Vagina (tissue), 2 donors: ENCODE measurements at regions not wholly inside any gene's neighbourhood (a gene's known extent, or its start where the extent isn't known, plus 50 kb on each side); places are given as distances from the start of the nearest gene placed in this dataset.

Source experiments
- DNase-seq, 2 donors: peaks; one replicate each; pipeline ENCODE4 v3.0.0-alpha.2; 2017; ENCODE audit errors: extremely low spot score in 2 of 2
- H3K27ac ChIP-seq: fragments of 200-600 bp; sonication (generic); one replicate; pipeline ENCODE4 v1.5.1; 2019
- H3K27me3 ChIP-seq: fragments of 200-600 bp; sonication (generic); one replicate; pipeline ENCODE4 v1.5.1; 2019
- H3K36me3 ChIP-seq, 2 donors: fragments of 200-600 bp; sonication (generic); one replicate each; pipeline ENCODE4 v1.5.1; 2017 to 2019
- H3K4me1 ChIP-seq: fragments of 200-600 bp; sonication (generic); one replicate; pipeline ENCODE4 v1.5.1; 2019
- H3K4me3 ChIP-seq, 2 donors: fragments of 200-600 bp; sonication (generic); 1 replicate in 1 of 2; 2 replicates in 1 of 2; pipeline ENCODE4 v1.5.1; 2016 to 2019
- H3K9me3 ChIP-seq: fragments of 200-600 bp; sonication (generic); one replicate; pipeline ENCODE4 v1.5.1; 2019
- POLR2A ChIP-seq, 2 donors: fragments of 450-650 bp; IDR thresholded peaks; one replicate each; pipeline ENCODE4 v1.6.1; 2017; ENCODE audit warnings: antibody characterized with exemption in 2 of 2, mild to moderate bottlenecking in 2 of 2, moderate library complexity in 2 of 2
- POLR2AphosphoS5 ChIP-seq, 2 donors: sonication (generic); formaldehyde crosslinking; IDR thresholded peaks; one replicate each; pipeline ENCODE4 v1.9.0; 2017; ENCODE audit warnings: antibody characterized with exemption in 2 of 2, mild to moderate bottlenecking in 2 of 2, low read depth in 1 of 2; ENCODE audit not compliant: insufficient read depth in 1 of 2
- intact Hi-C: fragments of 100-400 bp; cut with DNase I; formaldehyde crosslinking; loops from one replicate; pipeline ENCODE4 v1.15.1; 2023
- TF ChIP-seq, protein P1 (sequence below), 3 experiments: fragments of 450-650 bp in 2 of 3; fragments of 200-600 bp in 1 of 3; sonication (generic) in 1 of 3; IDR thresholded peaks; one replicate each; pipeline ENCODE4 v1.5.1; 2017 to 2019; ENCODE audit warnings: antibody characterized with exemption in 3 of 3, mild to moderate bottlenecking in 2 of 3, moderate library complexity in 2 of 3

DNA sequence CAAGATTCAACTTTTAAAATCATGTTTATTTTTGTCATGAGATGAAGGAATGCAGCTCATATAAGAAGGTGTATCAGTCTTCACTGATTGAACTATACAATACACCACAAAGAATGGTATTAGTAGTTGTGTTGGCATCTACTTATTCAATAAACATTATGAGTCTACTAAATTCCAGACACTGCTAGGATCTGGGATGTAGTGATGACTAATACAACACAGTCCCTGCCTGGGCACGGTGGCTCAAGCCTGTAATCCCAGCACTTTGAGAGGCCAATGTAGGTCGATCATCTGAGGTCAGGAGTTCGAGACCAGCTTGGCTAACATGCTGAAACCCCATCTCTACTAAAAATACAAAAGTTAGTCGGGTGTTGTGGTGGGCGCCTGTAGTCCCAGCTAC, 171.4 kb upstream of the NFIB start:
- Histone ChIP-seq H3K36me3 (no peaks in the 10 kb centered on the region), H3K9me3 (no peaks in the 10 kb centered on the region), H3K27ac (no peak overlapping the region), H3K4me3 (no peak overlapping the region), H3K27me3 (no peaks in the 10 kb centered on the region), H3K4me1 (no peaks in the 10 kb centered on the region)
- intact Hi-C loops: no loop called here
- no peak for TF ChIP-seq POLR2A (IDR thresholded peaks at IDR 0.05)
- TF ChIP-seq, protein P1, sequence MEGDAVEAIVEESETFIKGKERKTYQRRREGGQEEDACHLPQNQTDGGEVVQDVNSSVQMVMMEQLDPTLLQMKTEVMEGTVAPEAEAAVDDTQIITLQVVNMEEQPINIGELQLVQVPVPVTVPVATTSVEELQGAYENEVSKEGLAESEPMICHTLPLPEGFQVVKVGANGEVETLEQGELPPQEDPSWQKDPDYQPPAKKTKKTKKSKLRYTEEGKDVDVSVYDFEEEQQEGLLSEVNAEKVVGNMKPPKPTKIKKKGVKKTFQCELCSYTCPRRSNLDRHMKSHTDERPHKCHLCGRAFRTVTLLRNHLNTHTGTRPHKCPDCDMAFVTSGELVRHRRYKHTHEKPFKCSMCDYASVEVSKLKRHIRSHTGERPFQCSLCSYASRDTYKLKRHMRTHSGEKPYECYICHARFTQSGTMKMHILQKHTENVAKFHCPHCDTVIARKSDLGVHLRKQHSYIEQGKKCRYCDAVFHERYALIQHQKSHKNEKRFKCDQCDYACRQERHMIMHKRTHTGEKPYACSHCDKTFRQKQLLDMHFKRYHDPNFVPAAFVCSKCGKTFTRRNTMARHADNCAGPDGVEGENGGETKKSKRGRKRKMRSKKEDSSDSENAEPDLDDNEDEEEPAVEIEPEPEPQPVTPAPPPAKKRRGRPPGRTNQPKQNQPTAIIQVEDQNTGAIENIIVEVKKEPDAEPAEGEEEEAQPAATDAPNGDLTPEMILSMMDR (IDR thresholded peaks at IDR 0.05): no peak
- no peak for TF ChIP-seq POLR2AphosphoS5 (IDR thresholded peaks at IDR 0.05; ENCODE audit: insufficient read depth in 1 of 2, low read depth in 1 of 2)
- DNase-seq: no peak

DNA sequence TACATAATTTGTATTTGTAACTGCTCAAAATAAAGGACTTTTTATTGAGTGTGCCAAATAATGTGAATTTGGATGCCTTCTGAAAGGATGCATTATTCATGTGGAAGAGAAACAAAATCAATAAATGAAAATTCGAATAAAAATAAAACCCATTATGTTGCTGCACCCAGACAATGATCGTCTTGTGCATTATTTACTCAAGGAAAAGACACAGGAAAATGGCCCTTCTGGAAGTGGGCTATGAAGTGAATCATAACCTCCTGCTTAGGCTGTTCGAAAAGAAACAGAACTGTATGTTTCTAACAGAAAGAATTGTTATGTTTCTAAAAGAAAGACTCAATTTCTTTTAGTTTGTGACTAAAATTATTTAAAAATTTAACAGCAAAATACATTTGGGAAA, 168.9 kb upstream of the NFIB start:
- Histone ChIP-seq H3K27ac (no peak overlapping the region), H3K36me3 (no peaks in the 10 kb centered on the region), H3K4me3 (no peak overlapping the region), H3K27me3 (no peaks in the 10 kb centered on the region), H3K4me1 (no peaks in the 10 kb centered on the region), H3K9me3 (no peaks in the 10 kb centered on the region)
- intact Hi-C loops: no loop called here
- TF ChIP-seq, protein P1 (IDR thresholded peaks at IDR 0.05): no peak
- no peak for TF ChIP-seq POLR2A (IDR thresholded peaks at IDR 0.05)
- no peak for TF ChIP-seq POLR2AphosphoS5 (IDR thresholded peaks at IDR 0.05; ENCODE audit: insufficient read depth in 1 of 2, low read depth in 1 of 2)
- DNase-seq: no peak

GRCh38 chr9:14480526-14480925, 166.6 kb upstream of the NFIB start:
- Histone ChIP-seq H3K4me3 (no peak overlapping the region), H3K36me3 (no peaks in the 10 kb centered on the region), H3K27me3 (no peaks in the 10 kb centered on the region), H3K4me1 (no peaks in the 10 kb centered on the region), H3K27ac (no peak overlapping the region), H3K9me3 (no peaks in the 10 kb centered on the region)
- DNase-seq: no peak
- TF ChIP-seq POLR2AphosphoS5 (IDR thresholded peaks at IDR 0.05; ENCODE audit: insufficient read depth in 1 of 2, low read depth in 1 of 2) (no peak), POLR2A (IDR thresholded peaks at IDR 0.05) (no peak)
- TF ChIP-seq, protein P1 (IDR thresholded peaks at IDR 0.05): no peak
- intact Hi-C loops: no loop called here

- no peak overlapping the region for H3K27ac ChIP-seq
- no peaks in the 10 kb centered on the region for H3K4me1 ChIP-seq
- no peak overlapping the region for H3K4me3 ChIP-seq
- H3K27me3 ChIP-seq: no peaks in the 10 kb centered on the region
- intact Hi-C loops: no loop called here
- H3K9me3 ChIP-seq: no peaks in the 10 kb centered on the region
- TF ChIP-seq, protein P1 (IDR thresholded peaks at IDR 0.05): no peak
- TF ChIP-seq POLR2AphosphoS5 (IDR thresholded peaks at IDR 0.05; ENCODE audit: insufficient read depth in 1 of 2, low read depth in 1 of 2) (no peak), POLR2A (IDR thresholded peaks at IDR 0.05) (no peak)
- no peaks in the 10 kb centered on the region for H3K36me3 ChIP-seq
- no peak for DNase-seq
These were observed 165.2 kb upstream of the NFIB start for GRCh38 chr9:14479163-14479560.

DNA sequence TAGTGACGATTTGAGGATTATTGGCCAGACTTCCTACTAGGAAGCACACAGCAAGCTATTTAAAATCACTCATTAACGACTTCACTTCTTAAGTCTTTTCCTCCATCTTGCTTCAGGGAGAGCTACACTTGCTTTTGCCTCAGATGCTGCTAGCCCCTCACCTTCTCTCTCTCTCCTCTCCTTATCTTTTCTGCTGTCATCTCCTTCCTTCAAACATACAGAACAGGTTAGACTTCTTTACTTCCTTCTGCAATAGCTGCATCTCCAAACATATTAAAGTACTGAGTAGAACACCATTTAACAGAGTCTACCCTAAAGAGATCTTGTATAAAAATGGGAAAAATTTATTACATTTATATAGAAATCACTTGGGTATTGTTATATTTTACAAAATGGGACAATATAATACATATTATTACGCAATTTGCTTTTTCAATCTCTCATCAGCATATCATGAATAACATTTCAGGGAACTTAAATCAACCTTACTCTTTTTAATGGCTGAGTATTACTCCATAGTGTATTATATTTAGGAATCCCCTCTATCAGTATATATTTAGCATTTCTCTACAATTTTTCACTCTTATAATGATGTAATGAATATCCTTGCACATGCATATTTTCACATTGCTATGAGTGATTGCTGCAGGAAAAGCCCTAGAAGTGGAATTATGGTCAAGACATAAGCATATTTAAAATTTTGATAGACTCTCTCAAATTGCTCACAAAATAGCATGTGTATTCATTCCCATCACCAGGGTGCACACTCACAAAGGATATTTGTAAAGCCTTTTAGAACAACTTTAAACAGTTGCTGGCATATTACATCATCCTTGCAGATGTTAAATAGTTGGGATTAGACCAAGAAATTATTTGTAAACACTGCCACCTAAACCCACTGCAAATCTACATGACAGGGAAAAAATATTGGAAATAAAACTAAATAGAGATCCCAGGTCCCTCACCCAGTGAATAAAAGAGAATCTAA, 164.5 kb upstream of the NFIB start:
- DNase-seq: no peak
- Histone ChIP-seq H3K9me3 (no peaks in the 10 kb centered on the region), H3K4me1 (no peaks in the 10 kb centered on the region), H3K27ac (no peak overlapping the region), H3K36me3 (no peaks in the 10 kb centered on the region), H3K27me3 (no peaks in the 10 kb centered on the region), H3K4me3 (no peak overlapping the region)
- TF ChIP-seq POLR2AphosphoS5 (IDR thresholded peaks at IDR 0.05; ENCODE audit: insufficient read depth in 1 of 2, low read depth in 1 of 2) (no peak), POLR2A (IDR thresholded peaks at IDR 0.05) (no peak)
- TF ChIP-seq, protein P1 (IDR thresholded peaks at IDR 0.05): no peak
- intact Hi-C loops: no loop called here
